Thymus (tissue), 11 donors: ENCODE measurements at regions not wholly inside any gene's neighbourhood (a gene's known extent, or its start where the extent isn't known, plus 50 kb on each side); places are given as distances from the start of the nearest gene placed in this dataset.
A peak's percentile ranks its signal among the peaks of the same experiment; 100 is the strongest.

ENCODE experiments used
- DNase-seq, 9 donors: peaks; one replicate each; pipeline ENCODE4 v3.0.0-alpha.2; 2013; ENCODE audit warnings: low spot score in 9 of 9, low read depth in 6 of 9, missing footprints in 1 of 9
- H3K27ac ChIP-seq, 2 donors: one replicate each; pipeline ENCODE4 v1.5.1; 2013; ENCODE audit warnings: control low read depth in 1 of 2, low read depth in 1 of 2, low read length in 1 of 2, mild to moderate bottlenecking in 1 of 2, moderate library complexity in 1 of 2
- H3K27me3 ChIP-seq, 2 donors: one replicate each; pipeline ENCODE4 v1.5.1; 2013; ENCODE audit warnings: low read length in 1 of 2; ENCODE audit not compliant: control insufficient read depth in 2 of 2, insufficient read depth in 1 of 2
- H3K36me3 ChIP-seq, 2 donors: one replicate each; pipeline ENCODE4 v1.5.1; 2013; ENCODE audit warnings: low read length in 1 of 2, mild to moderate bottlenecking in 1 of 2, moderate library complexity in 1 of 2; ENCODE audit not compliant: control insufficient read depth in 2 of 2, insufficient read depth in 2 of 2
- H3K4me1 ChIP-seq, 2 donors: one replicate each; pipeline ENCODE4 v1.5.1; 2013; ENCODE audit warnings: low read length in 2 of 2; ENCODE audit not compliant: control insufficient read depth in 2 of 2, insufficient read depth in 2 of 2
- H3K4me3 ChIP-seq, 2 donors: one replicate each; pipeline ENCODE4 v1.5.1; 2013; ENCODE audit warnings: low read length in 2 of 2, control low read depth in 1 of 2, mild to moderate bottlenecking in 1 of 2
- H3K9me3 ChIP-seq, 2 donors: one replicate each; pipeline ENCODE4 v1.5.1; 2013; ENCODE audit warnings: low read length in 1 of 2, mild to moderate bottlenecking in 1 of 2; ENCODE audit not compliant: control insufficient read depth in 2 of 2, insufficient read depth in 1 of 2
- WGBS: extraction: QIAGEN DNeasy Blood & Tissue Kit; methylation state at CpG from one replicate; pipeline ENCODE4 v1.1.7; 2013; 5-methylcytosine and 5-hydroxymethylcytosine counted together
- donor health status: healthy.

DNA sequence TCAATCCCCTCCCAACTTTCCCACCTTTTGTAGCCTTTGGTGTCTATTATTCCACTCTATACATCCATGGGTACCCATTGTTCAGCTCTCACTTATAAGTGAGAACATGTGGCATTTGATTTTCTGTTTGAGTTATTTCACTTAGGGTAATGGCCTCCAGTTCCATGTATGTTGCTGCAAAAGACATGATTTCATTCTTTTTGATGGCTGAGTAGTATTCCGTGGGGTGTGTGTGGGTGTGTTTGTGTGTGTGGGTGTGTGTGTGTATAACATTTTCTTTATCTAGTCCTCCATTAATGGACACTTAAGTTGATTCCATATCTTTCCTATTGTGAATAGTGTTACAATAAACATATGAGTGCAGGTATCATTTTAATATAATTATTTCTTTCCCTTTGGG is 157.5 kb upstream of the FSTL4 start:
- no peak for DNase-seq
- Histone ChIP-seq H3K36me3 (no peaks in the 10 kb centered on the region), H3K27me3 (peaks cover 0 to 3% of the 10 kb centered on the region in 2 donors), H3K9me3 (no peaks in the 10 kb centered on the region), H3K27ac (no peak overlapping the region), H3K4me3 (no peak overlapping the region), H3K4me1 (no peaks in the 10 kb centered on the region)
- WGBS = 97% methylated on average over 1 of the region's 1 CpG

DNA sequence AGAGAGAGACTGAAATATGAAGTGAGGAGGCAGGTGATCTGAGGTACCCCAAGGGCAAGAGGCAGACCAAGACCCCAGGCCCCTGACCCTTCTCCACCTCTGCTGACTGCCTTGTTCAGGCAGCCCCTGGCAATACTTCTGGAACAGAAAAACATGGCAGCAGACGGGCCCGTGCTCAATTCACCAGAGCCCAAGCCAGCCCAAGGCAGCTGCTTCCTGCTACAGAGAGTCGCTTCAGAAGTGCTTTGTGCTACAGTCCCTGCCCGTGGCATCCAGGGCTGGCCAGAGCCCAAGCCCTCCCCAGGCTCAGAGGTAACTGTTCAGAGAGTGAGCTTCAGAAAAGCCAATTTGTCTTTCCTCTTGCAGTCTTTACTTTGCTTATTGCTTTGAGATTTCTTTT is 151.4 kb upstream of the FSTL4 start:
- Histone ChIP-seq H3K36me3 (no peaks in the 10 kb centered on the region), H3K27me3 (peaks cover 0 to 3% of the 10 kb centered on the region in 2 donors), H3K4me3 (no peak overlapping the region), H3K9me3 (no peaks in the 10 kb centered on the region), H3K27ac (no peak overlapping the region), H3K4me1 (no peaks in the 10 kb centered on the region)
- WGBS = 65% methylated on average over 4 of the region's 4 CpGs
- DNase-seq = no peak

DNA sequence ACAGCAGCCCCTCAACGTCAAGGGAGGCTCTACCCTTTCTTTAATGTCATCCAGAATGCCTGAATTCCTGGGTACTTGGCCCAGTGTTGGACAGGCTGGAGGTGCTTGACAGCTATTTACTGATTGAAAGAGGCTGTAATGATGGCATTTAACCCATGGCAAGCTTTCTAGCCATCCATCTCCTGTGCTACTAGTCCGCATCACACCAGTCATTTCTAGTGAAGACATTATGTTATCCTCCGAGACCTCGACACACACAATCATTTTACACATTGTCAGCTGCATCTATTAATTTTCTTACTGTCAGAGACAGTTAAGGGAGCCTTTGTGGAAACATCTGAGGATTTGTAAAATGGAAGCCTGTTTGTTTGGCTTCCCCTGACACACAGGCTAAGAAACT is 149.3 kb upstream of the FSTL4 start:
- no peak overlapping the region for H3K4me3 ChIP-seq
- 94% methylated on average over 4 of the region's 4 CpGs for WGBS

DNA sequence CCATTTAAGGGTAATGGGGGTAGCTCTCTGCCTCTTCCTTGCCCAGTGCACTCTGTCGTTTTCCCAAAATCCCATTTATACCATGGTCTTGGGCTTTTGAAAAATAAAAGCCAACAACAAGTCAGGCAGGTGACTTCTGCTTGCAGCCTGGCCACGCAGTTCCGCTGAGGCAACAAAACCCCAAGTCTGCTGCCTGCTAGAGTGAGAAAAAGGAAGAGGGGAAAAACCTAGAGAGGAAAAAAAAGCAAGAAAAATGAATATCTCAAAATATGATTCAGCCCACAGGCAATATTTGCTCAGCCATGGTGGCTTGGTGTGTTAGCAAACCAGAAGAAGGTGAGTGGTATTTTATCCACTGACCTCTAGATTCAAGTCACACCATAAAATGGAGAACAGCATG is 148.2 kb upstream of the FSTL4 start:
- 92% methylated on average over 3 of the region's 3 CpGs for WGBS
- Histone ChIP-seq H3K36me3 (no peaks in the 10 kb centered on the region), H3K4me3 (no peak overlapping the region), H3K27ac (no peak overlapping the region), H3K4me1 (no peaks in the 10 kb centered on the region), H3K9me3 (no peaks in the 10 kb centered on the region), H3K27me3 (peaks cover 0 to 5% of the 10 kb centered on the region in 2 donors)
- no peak for DNase-seq

More for the DNA sequence above, 149.3 kb upstream of the FSTL4 start:
- Histone ChIP-seq H3K36me3 (no peaks in the 10 kb centered on the region), H3K9me3 (no peaks in the 10 kb centered on the region), H3K27me3 (peaks cover 0 to 3% of the 10 kb centered on the region in 2 donors), H3K27ac (no peak overlapping the region), H3K4me1 (no peaks in the 10 kb centered on the region)
- no peak for DNase-seq

DNA sequence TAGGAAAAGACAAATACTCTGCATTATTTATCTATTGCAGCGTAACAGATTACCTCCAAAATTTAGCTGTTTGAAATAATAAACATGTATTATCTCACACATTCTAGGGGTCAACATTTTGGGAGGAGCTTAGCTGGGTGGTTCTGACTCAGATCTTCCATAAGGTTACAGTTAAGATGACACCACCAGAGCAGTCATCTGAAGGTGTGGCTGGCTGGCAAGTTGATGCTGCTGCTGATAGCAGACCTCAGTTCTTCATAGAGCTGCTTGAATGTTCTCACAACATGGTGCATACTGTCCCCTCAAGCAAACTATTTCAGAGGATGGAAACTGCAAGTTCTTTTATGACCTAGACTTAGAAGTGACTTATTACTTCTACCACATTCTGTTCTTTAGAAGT is 146.3 kb upstream of the FSTL4 start:
- no peak for DNase-seq
- Histone ChIP-seq H3K4me1 (no peaks in the 10 kb centered on the region), H3K4me3 (no peak overlapping the region), H3K36me3 (no peaks in the 10 kb centered on the region), H3K27ac (no peak overlapping the region), H3K27me3 (peaks cover 0 to 5% of the 10 kb centered on the region in 2 donors), H3K9me3 (no peaks in the 10 kb centered on the region)
- WGBS = 57% methylated on average over 1 of the region's 1 CpG

DNA sequence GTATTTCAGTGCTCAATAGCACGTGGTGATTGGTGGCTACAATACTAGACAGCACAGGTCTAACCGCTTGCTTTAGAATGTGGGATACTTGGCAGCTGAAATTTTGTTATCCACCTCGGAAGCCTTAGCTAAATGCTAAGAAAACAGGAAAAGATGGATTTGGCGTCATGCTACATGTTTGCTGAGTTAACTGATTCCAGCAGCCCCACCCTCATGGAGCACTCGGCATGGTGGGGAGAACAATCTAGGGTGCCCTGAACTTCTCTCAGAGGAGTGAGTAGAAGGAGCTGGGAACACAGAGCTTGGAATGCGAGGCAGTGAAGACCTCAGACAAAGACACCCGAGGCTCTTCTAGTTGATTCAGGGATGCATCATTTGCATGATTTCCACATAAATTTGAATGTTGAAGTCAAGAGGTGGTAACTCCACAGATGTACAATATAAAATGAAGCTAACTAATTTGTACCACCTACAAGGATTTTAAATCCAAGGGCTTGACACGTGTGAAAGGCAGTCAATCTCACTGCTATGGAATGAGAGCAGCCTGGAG is 145.1 kb upstream of the FSTL4 start:
- no peak for DNase-seq
- no peaks in the 10 kb centered on the region for H3K4me1 ChIP-seq
- no peaks in the 10 kb centered on the region for H3K9me3 ChIP-seq
- 77% methylated on average over 8 of the region's 8 CpGs for WGBS
- H3K36me3 ChIP-seq = no peaks in the 10 kb centered on the region
- peaks cover 0 to 7% of the 10 kb centered on the region in 2 donors for H3K27me3 ChIP-seq
- no peak overlapping the region for H3K4me3 ChIP-seq
- H3K27ac ChIP-seq = no peak overlapping the region

DNA sequence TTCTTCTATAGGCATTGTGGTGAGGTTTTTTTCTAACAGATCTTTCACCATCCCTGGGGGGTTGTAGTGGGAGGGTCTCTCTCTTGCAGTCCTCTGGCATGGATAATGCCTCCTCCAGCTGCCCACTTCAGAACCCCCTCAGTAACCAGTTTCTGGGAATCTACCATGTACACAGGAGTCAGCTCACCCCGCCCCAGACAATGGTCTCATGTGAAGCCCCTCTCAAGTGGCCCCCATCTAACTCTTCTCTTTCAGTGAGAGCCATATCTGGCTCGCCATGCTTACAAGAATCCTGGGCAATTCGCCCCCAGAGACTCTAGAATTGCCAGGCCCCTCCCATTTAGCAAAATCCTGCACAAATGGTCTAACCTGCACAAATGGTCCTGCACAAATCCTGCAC is 144.4 kb upstream of the FSTL4 start:
- peaks cover 0 to 7% of the 10 kb centered on the region in 2 donors for H3K27me3 ChIP-seq
- H3K36me3 ChIP-seq = no peaks in the 10 kb centered on the region
- H3K4me1 ChIP-seq = no peaks in the 10 kb centered on the region
- no peaks in the 10 kb centered on the region for H3K9me3 ChIP-seq
- DNase-seq = no peak
- no peak overlapping the region for H3K27ac ChIP-seq
- 85% methylated on average over 3 of the region's 3 CpGs for WGBS
- H3K4me3 ChIP-seq = no peak overlapping the region

DNA sequence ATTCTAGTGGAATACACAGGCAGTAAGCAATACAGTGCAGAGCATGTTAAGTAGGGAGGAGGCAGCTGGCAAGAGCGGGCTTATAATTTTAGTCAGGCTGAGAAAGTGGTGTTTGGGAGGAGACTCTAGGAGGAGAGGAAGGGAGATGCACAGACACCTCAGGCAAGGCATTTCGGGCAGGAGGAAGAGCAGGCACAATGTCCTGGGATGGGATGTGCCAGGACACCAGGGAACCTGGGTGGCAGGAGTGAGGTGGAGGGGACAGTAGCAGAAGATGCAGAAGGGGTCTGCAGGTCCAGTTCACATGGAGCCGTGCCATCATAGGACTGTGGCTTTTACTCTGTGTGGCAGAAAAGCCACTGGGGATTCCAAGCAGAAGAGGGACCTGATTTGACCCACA is 143.7 kb upstream of the FSTL4 start:
- no peak overlapping the region for H3K4me3 ChIP-seq
- no peak overlapping the region for H3K27ac ChIP-seq
- WGBS = 97% methylated on average over 3 of the region's 3 CpGs
- no peak for DNase-seq
- no peaks in the 10 kb centered on the region for H3K4me1 ChIP-seq
- no peaks in the 10 kb centered on the region for H3K36me3 ChIP-seq
- H3K9me3 ChIP-seq = no peaks in the 10 kb centered on the region
- H3K27me3 ChIP-seq = peaks cover 0 to 7% of the 10 kb centered on the region in 2 donors

DNA sequence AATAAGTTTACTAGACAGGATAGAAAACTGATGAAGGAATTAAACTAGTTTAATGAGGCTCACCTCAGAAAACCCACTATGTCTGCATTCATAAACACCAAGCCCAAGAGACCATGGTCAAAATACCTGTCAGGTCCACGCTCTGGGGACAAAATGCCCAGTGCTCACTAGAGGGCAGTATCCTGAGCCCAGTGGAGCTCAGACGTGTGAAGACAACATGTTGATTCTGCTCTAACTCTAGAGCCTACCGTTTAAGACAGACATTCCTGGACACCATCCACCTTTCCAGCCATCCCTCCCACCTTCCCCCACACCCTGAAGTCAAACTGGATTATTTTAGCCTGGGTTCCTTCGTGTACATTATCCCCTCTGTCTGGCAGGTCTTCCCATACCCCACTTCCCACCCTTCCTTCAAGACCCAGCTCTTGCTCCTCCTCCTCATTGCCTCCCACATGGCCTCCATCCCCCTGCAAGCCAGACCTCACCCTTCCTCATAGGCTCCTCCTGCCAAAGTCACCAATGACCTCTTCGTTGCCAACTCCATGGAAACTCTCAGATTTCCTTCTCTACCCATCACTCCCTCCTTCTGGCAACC is 142.3 kb upstream of the FSTL4 start:
- Histone ChIP-seq H3K4me1 (no peaks in the 10 kb centered on the region), H3K36me3 (no peaks in the 10 kb centered on the region), H3K27me3 (peaks cover 0 to 7% of the 10 kb centered on the region in 2 donors), H3K27ac (no peak overlapping the region), H3K4me3 (no peak overlapping the region), H3K9me3 (no peaks in the 10 kb centered on the region)
- DNase-seq = peak in 4 of 9 donors; percentile 6 to 37 (median 10)
- 41% methylated on average over 5 of the region's 5 CpGs for WGBS
